ENCODE measurements at regions not wholly inside any gene's neighbourhood (a gene's known extent, or its start where the extent isn't known, plus 50 kb on each side); places are given as distances from the start of the nearest gene placed in this dataset.

GRCh38 chr4:10311939-10312338, 145.3 kb downstream of the ZNF518B start:
- no peak overlapping the region for H2AFZ ChIP-seq (ENCODE audit: low read length)
- no peaks in the 10 kb centered on the region for H3K9me3 ChIP-seq (replicated peaks; ENCODE audit: insufficient read depth, low read length)
- no peaks in the 10 kb centered on the region for H3K27me3 ChIP-seq (replicated peaks; ENCODE audit: insufficient read depth, low read length)
- H3K27ac ChIP-seq (ENCODE audit: low read length): no peak overlapping the region
- H3F3A ChIP-seq (ENCODE audit: insufficient read depth, low read length): no peaks in the 10 kb centered on the region
- H3K9me2 ChIP-seq (replicated peaks; ENCODE audit: insufficient read depth, low read length): no peaks in the 10 kb centered on the region
- H3K4me3 ChIP-seq (ENCODE audit: low read length): no peak overlapping the region
- DNase-seq: no peak
- H3K79me2 ChIP-seq (ENCODE audit: low read length): no peaks in the 10 kb centered on the region
- H3K4me2 ChIP-seq (ENCODE audit: low read depth, low read length): no peak overlapping the region
- no peaks in the 10 kb centered on the region for H3K36me3 ChIP-seq (replicated peaks; ENCODE audit: insufficient read depth, low read length)
- no peaks in the 10 kb centered on the region for H4K20me1 ChIP-seq (ENCODE audit: insufficient read depth, low read length)
- TF ChIP-seq EZH2phosphoT487 (IDR thresholded peaks at IDR 0.05; ENCODE audit: low read length) (no peak), CTCF (IDR thresholded peaks at IDR 0.05; ENCODE audit: low read length) (no peak), EZH2 (optimal IDR thresholded peaks at IDR 0.05; ENCODE audit: low read depth, low read length) (no peak)
- H3K9ac ChIP-seq (ENCODE audit: low read length): no peak overlapping the region
- no peaks in the 10 kb centered on the region for H3K4me1 ChIP-seq (ENCODE audit: low read length)

GRCh38 chr4:10305816-10306215, 151.4 kb downstream of the ZNF518B start:
- Histone ChIP-seq H3K4me2 (ENCODE audit: low read depth, low read length) (no peak overlapping the region), H3K79me2 (ENCODE audit: low read length) (no peaks in the 10 kb centered on the region), H3K9me2 (replicated peaks; ENCODE audit: insufficient read depth, low read length) (no peaks in the 10 kb centered on the region), H3K9me3 (replicated peaks; ENCODE audit: insufficient read depth, low read length) (no peaks in the 10 kb centered on the region), H3K4me1 (ENCODE audit: low read length) (no peaks in the 10 kb centered on the region), H3K27me3 (replicated peaks; ENCODE audit: insufficient read depth, low read length) (no peaks in the 10 kb centered on the region), H3K36me3 (replicated peaks; ENCODE audit: insufficient read depth, low read length) (no peaks in the 10 kb centered on the region), H2AFZ (ENCODE audit: low read length) (no peak overlapping the region), H3K27ac (ENCODE audit: low read length) (no peak overlapping the region), H3K4me3 (ENCODE audit: low read length) (no peak overlapping the region), H3F3A (ENCODE audit: insufficient read depth, low read length) (no peaks in the 10 kb centered on the region), H3K9ac (ENCODE audit: low read length) (no peak overlapping the region), H4K20me1 (ENCODE audit: insufficient read depth, low read length) (no peaks in the 10 kb centered on the region)
- DNase-seq: no peak
- TF ChIP-seq EZH2 (optimal IDR thresholded peaks at IDR 0.05; ENCODE audit: low read depth, low read length) (no peak), EZH2phosphoT487 (IDR thresholded peaks at IDR 0.05; ENCODE audit: low read length) (no peak), CTCF (IDR thresholded peaks at IDR 0.05; ENCODE audit: low read length) (no peak)

GRCh38 chr4:10303291-10303690, 153.9 kb downstream of the ZNF518B start:
- no peak for TF ChIP-seq EZH2 (optimal IDR thresholded peaks at IDR 0.05; ENCODE audit: low read depth, low read length)
- no peak for TF ChIP-seq CTCF (IDR thresholded peaks at IDR 0.05; ENCODE audit: low read length)
- no peak for TF ChIP-seq EZH2phosphoT487 (IDR thresholded peaks at IDR 0.05; ENCODE audit: low read length)
- Histone ChIP-seq H3F3A (ENCODE audit: insufficient read depth, low read length) (no peaks in the 10 kb centered on the region), H3K27ac (ENCODE audit: low read length) (no peak overlapping the region), H3K36me3 (replicated peaks; ENCODE audit: insufficient read depth, low read length) (no peaks in the 10 kb centered on the region), H3K9ac (ENCODE audit: low read length) (no peak overlapping the region), H3K4me3 (ENCODE audit: low read length) (no peak overlapping the region), H2AFZ (ENCODE audit: low read length) (no peak overlapping the region), H3K79me2 (ENCODE audit: low read length) (no peaks in the 10 kb centered on the region), H3K4me1 (ENCODE audit: low read length) (no peaks in the 10 kb centered on the region), H3K27me3 (replicated peaks; ENCODE audit: insufficient read depth, low read length) (no peaks in the 10 kb centered on the region), H4K20me1 (ENCODE audit: insufficient read depth, low read length) (no peaks in the 10 kb centered on the region), H3K4me2 (ENCODE audit: low read depth, low read length) (no peak overlapping the region), H3K9me2 (replicated peaks; ENCODE audit: insufficient read depth, low read length) (no peaks in the 10 kb centered on the region), H3K9me3 (replicated peaks; ENCODE audit: insufficient read depth, low read length) (no peaks in the 10 kb centered on the region)
- DNase-seq: no peak
